ENCODE measurements at regions not wholly inside any gene's neighbourhood (a gene's known extent, or its start where the extent isn't known, plus 50 kb on each side); places are given as distances from the start of the nearest gene placed in this dataset.
"Not testable (repeated sequence)": the region's sequence is repeated elsewhere in the genome, so short reads cannot be mapped to it uniquely, and the experiment has no call there.

DNA sequence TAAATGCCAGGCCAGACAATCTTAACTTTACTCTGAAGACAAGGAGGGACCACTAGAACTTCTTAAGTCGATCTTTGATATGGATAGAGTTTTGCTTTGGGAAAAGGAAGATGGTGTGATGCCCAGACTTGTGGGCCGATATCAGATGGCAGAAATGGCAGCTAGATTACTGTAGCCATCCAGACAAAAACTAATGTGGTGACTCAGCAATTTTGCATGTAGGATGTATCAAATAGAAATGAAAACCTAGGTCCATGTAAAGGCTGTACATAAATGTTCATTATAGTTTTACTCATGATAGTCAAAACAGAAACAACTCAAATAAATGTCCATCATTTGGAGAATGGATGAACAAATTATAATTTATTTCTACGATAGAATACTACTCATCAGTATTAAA lies 121.5 kb downstream of the APIP start:
- no peak for DNase-seq

DNA sequence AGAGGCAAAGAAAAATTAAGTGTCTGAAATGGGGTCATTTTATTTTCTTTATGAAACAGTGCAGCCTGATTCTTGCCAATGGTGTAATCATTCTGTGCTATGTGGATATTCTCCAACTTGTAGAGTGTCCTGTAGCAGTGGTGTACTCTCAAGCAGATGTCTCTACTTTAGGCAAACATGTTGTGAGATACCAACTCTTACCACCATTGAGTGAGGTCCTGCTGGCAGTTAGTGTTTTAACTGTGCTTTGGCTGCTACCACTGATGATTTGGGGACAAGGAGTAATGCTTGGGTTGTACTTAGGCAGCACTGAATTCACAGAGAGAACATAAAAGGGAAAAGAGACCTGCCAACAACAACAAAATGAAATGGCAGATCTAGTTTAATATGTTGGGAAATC lies 122.5 kb downstream of the APIP start:
- no peak for DNase-seq

DNA sequence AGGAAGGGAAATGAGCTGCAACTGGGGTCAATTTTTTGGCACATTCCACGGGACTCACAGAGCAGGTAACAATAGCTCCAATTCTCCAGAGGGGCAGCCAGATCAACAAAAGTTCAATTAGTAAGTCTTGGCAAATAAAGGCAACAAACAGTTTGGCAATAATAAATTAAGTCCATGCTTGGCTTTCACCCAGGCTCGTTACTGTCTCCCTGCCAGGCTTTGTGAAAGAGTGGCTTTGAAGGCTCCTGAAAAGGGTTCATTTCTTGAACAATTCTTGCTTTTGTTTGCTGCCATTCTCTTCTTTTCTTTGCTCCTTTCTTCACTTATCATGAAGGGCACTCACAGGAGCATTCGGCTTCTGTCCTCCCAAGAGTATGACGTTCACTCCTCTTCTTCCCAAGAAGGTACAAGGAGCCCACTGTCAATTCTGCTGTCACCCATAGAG lies 123.3 kb downstream of the APIP start:
- DNase-seq, result no peak

DNA sequence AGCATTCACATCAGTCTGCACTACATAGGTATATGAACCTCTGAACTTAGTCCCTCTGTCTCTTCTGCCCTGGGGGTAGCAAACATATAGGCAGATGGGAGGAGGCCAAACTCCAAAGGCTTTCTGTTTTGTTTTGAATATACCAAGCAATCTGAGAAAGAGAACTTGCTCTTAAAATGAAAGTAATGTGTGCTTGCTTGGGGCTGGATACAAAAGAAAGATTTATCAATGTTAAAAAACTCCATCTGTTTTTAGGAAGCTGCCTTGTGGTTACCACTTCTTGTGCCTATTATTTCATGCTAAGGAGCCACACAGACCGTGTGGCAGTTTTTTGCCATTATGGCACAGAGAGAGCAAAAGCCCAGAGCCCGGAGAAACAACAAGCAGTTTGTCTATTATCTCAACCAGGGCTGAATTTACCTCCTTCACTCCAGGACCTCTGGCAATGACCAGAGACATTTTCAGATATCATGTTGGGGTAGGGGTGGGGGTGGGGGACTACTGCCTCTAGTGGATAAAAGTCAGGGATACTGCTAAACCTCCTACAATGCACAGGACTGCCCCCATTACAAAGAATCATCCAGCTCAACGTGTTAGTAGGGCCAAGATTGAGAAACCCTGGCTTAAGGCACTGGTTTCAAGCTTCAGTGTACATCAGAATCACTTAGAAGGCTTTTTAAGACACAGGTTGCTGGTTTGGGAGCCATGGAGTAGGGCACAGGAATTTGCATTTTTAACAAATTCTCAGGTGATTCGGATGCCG lies 124.2 kb downstream of the APIP start:
- no peak for DNase-seq

DNA sequence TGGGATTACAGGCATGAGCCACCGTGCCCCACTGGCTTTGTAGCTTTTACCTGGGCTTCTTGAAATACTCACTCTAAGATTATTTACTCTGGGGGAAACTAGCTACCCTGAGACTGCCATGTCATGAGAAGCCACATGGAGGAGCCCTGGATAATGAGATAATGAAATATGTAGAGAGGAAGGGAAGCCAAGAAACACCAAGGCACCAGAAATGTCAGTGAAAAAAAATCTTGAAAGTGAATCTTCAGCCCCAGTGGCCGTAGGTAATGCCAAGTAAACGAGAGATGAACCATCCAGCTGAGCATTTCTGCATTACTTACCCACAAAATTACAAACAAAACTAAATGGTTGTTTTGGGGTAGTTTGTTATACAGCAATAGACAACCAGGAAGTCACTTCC lies 125.6 kb downstream of the APIP start:
- DNase-seq, result no peak

DNA sequence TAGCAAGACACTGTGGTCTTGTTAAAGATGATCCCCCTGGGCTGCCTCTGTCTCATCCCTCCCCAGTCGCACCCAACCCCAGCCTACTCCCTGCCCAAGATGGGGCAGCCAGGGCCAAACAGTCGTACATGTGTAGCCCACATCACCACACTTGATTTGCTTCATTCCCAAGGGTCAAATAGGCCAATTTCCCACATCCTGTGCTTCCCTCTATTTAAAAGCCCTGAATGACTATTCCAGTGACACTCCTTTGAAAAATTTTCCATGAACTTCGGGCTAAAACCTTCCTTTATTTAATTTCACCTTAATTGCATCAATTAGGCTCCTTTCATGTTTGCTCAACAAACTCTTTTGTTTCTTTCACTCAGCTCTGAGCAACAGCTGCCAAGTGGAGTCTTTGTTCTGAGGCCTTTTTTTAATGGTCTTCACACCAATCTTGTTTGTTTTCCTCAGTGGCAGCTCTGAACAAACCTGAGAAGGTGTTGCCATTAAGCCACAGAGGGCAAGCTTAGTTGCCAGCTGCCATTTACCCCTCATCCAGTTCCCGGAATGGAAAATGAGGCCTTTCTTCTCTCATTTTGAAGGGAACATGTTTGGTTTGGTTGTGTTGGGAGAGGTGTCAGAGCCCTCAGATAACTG lies 126.9 kb downstream of the APIP start:
- DNase-seq, result no peak

DNA sequence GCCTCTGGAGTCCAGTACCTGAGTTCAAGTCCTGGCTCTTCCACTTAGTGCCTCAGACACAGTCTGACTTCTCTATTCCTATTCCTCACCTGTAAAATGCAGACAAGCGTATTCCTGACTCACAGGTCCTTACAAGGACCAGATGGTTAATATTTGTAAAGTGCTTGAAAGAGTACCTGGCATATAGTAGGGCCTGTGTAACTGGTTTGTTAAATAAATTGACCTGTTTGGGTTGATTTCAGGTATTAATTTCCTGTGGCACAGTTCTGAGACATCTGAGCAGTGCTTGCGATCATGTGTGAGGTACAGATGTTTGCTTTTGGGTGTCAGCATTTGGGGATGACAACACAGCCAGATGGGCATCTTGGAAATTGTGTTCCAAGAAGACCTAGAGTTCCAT lies 127.5 kb downstream of the APIP start:
- DNase-seq, result no peak

DNA sequence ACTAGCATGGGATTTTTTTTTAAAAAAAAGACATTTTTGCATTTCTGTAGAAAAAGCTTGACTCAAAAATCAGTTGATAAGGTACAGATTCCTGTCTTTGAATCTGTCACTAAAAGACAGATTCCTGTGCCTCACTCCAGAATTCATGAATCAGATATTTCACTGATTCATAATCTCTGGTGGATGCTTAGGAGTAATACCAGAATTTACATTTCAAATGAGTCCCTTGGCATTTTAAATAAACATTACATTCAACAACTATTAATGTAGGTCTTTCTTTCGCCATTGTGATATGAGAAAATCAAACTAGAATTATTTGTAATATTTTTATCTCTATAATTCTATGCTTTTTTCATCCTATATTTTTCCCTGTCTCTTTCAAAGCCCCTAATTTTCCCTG lies 128.3 kb downstream of the APIP start:
- no peak for DNase-seq

DNA sequence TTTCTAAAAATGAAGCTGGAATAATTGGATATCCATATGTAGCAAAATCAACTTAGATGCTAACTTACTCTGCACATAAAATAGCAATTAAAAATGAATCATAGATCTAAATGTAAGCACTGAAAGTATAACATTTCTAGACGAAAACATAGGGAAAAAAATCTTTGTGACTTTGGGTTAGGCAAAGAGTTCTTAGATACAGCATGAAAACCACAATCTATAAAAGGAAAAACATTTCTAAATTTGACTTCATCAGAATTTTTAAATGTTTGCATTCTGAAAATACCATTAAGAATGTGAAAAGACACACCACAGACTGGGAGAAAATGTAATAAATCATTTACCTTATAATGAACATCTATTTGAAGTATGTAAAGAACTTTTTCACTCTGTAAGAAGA lies 128.8 kb downstream of the APIP start:
- no peak for DNase-seq

DNA sequence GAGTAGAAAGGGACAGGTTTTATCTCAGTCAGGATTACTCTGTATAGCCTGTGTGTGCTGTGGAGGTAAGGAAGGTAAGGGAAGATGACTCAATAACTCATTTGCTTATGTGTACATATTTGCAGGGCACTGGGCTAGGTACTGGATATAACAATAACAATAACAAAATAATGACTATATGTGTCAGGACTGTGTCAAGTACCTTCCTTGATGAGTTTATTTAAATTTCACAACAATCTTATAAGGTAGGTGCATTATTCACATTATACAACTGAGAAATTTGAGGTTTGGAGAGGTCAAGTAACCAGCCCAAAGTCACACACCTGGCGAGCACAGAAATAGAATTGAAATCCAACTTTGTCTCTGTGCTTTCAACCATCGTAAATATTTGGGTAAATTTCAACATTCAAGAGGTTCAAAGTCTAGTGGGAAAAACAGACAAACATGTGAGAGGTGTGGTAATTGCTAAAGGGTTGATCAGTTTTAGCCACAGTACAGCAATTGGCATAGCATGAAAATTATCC lies 131.8 kb downstream of the APIP start:
- no peak for DNase-seq

DNA sequence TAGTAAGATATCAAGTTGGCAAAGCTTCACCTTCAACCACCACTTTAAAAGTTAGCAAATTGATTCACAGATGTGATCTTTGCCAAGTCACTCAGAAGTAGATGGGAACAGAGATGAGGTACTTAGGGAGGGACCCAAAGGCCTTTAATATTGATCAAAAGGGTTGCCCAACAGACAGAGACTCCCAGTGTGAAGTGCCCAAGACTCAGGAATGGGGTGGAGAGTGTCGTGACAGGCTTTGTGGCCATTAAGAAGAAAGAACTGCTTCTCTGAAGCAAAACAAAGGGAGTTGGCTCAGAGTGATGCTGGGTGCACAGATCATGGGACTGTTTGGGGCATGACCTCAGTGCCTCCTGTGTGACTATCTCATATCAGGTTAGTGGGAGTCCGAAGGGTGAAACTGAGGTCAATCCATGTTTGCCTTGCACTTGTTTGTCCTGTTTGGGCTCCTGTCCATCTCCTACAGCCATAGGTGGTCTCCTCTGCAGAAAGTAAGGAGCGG lies 132.3 kb downstream of the APIP start:
- DNase-seq, result no peak

DNA sequence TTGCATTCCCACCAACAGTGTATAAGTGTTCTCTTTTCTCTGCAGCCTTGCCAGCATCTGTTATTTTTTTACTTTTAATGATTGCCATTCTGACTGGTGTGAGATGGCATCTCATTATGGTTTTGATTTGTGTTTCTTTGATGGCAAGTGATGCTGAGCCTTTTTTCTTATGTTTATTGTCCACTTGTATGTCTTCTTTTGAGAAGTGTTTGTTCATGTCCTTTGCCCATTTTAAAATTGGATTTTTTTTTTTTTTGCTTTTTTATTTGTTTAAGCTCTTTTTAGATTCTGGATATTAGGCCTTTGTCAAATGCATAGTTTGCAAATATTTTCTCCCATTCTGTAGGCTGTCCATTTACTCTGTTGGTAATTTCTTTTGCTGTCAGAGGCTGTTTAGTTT lies 134.4 kb downstream of the APIP start:
- not testable (repeated sequence) for DNase-seq

DNA sequence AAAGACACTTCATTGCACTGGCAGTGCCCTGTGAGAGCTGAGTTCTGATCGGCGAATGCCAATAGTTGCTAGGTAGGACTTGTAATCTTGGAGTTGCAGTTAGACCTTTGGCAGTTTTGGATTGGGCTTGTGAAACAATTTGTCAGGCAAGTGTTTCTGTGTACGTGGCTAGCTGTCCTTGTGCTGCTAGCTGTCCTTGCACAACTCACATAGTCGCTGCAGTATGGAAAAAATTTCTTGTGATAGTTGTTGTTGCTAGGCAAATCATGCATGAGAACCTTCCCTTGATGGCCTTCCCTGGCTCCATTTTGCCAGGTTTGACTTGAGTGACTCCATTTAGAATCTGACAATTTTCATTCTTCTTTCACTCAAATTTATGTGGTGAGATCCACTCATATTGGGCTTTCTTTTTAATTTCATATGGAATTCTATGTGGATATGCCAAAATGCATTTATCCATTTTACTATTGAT lies 140.7 kb downstream of the APIP start:
- no peak for DNase-seq

DNA sequence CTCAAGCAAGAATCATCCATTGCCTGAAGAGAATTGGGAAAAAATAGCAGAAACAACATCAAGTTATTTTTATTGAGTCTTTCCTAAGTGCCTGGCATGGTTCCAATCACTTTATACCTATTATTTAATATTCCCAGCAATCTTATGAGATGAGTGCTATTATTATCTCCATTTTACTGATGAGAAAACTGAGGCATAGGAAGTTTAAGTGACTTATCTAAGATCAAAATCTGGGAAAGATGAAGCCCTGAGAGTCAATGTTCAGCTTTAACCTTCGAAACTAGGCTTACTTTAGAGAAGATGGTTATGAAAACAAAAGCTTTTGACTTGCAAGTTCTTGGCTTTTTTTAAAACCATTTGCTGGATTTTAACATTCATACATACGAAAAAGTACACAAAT lies 141.6 kb downstream of the APIP start:
- no peak for DNase-seq

DNA sequence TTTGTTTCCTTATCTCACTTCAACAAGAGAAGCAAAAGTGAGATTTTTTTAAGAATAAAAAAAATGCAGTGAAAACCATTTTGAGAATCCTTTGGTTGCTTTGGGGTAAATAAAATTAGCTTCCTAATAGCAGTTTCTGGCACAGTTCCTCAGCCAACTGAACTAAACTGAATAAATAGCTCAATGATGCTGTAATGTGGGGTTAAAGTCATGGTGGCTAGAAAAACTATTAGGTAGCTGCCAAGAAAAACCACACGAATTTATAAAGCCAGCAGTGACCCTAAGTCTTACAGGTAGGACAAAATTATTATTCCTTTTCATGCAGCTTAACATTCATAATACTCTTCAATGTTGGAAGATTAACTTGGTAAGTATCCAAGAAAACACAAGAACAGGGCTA lies 142.4 kb downstream of the APIP start:
- no peak for DNase-seq

DNA sequence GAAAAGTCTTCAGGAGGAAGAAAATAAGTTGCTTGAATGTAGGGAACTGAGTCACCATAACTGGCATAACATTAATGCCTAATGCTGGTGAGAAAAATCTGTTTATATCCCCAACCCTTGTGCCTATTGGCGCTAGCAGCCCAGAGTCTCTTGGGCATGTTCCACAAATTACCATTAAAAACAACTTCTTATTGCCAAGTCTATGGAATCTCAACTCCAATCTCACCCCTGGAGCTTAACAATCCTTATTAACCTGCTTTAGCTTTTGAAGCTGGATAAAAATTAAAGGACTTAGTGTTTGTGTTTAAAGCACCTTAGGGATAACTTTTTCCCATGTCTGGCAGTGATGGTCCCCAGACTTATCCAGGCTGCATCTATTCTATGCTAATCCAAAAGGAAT lies 143.0 kb downstream of the APIP start:
- DNase-seq, result no peak

DNA sequence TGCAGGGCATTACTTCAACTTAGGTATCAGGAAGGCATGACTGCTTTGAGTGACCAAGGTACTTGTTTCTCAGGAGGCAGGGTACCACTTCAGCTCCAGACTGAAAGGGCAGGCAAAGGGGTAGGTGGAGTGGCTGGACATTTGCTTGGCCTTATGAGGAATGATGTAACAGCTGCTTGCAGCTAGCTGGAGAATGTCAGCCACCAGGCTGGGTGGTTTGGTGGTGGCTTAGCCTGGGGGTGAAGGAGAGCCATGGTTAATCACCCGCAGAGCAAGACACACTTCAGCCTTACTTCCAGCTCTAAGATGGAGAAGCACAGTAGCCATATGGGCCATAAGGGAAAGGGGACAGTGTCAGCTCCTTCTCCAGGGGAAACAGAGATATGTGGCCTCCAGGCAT lies 146.1 kb downstream of the APIP start:
- DNase-seq, result no peak

DNA sequence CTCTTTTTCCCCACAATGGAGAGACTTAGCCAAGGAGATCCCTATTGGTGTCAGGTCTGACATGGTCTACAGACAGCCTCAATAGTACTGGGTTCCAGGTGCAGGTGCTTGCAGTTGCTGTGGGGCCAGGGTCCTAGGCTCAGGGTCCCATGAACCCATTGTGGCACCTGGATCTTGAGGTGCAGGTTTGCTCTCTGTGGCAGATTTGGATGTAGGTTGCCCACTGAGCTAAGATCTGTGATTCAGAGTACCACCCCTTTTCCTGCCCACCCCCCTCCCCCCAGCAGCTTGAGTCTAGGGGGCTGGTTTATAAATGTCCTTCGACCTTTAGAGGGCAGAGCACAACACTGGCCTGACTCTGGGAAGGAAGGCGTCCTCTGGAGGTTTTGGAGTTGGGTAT lies 147.0 kb downstream of the APIP start:
- no peak for DNase-seq

DNA sequence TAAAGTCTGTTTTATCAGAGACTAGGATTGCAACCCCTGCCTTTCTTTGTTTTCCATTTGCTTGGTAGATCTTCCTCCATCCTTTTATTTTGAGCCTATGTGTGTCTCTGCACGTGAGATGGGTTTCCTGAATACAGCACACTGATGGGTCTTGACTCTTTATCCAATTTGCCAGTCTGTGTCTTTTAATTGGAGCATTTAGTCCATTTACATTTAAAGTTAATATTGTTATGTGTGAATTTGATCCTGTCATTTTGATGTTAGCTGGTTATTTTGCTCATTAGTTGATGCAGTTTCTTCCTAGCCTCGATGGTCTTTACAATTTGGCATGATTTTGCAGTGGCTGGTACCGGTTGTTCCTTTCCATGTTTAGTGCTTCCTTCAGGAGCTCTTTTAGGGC lies 141.7 kb downstream of the EHF start:
- DNase-seq, result not testable (repeated sequence)

DNA sequence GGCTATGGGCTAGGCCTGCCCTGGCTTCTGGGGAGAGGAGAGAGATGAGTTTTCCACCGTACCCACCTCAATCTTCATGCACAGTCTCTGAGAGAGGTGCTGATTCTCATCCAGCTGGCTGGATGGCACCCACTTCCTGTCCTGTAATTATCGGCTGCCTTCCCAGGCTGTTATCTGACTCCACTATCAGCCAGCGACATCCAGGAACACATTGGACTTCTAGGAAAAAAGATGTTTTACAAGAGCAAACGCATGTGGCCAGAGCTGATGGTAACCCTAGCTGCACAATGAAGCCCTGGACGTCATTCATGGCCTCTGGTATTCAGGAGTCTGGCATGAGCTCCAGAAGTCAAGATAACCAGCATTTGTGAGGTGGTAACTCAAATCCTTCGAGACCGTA lies 137.4 kb downstream of the EHF start:
- DNase-seq, result no peak

DNA sequence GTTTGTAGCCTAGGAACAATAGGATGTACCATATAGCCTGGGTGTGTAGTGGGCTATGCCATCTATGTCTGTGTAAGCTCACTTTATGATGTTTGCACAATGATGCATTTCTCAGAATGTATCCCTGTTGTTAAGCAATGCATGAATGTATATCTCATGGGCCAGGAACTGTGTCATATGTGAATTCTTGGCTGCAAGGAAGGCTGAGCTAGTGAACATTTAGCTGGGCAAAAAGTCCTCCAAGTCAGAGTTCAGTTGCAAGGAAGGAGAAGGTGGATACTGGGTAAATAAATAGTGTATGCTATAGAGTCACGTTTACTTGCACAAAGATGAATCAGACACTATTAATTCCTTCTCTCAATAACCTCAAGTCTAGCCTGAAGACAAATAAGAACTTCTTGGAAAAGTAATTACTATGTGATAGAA lies 136.1 kb downstream of the EHF start:
- DNase-seq, result no peak

DNA sequence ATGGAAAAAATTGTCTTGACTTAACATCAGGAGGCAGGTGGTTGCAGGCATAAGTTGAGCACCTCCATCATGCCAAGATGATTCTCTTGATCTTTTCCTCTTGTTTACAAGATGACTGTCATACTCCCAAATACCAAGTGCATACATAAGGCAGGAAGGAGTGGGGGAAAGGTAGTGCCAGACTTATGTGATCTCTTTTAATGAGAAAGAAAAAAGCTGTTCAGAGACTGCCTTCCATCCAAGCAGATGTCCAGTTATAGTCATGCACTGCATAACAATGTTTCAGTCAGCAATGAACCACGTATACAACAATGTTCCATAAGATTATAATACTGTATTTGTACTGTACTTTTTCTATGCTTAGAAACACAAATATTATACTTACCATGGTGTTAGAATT lies 135.7 kb downstream of the EHF start:
- no peak for DNase-seq

DNA sequence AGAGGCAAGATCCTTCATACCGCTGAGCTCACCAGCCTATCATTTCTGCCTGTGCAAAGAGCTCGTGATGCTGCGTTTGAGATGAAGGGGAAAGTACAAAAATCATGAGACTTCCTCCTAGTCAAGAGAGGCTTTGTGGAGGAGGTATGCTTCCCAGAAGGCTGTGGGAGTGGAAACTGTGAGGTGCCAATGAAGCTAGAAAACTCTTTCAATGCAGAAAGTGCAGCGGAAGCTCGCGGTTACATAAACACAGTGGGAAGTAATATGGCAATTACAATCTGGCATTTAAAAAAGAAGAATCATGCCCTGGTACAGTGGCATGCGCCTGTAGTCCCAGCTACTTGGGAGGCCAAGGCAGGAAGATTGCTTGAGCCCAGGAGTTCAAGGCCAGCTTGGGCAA lies 134.8 kb downstream of the EHF start:
- DNase-seq, result no peak

All from renal pelvis (tissue), 1 donor.